GM12865 (cell line): ENCODE measurements at regions not wholly inside any gene's neighbourhood (a gene's known extent, or its start where the extent isn't known, plus 50 kb on each side); places are given as distances from the start of the nearest gene placed in this dataset.

Experiments used
- DNase-seq: peaks from one replicate; pipeline ENCODE4 v3.0.0; 2010; ENCODE audit warnings: low read depth
- H3K4me3 ChIP-seq: 2 replicates; pipeline ENCODE4 v1.5.1; 2011; ENCODE audit warnings: mild to moderate bottlenecking, low read depth, low read length, control low read depth
- CTCF ChIP-seq: IDR thresholded peaks from 2 replicates; pipeline ENCODE4 v1.5.1; 2011; ENCODE audit warnings: low read length, control low read depth, low read depth, inconsistent platforms; ENCODE audit not compliant: insufficient read depth; ENCODE audit errors: missing control alignments

- TF ChIP-seq CTCF = no peak
- no peak for DNase-seq
- H3K4me3 ChIP-seq = no peak overlapping the region
Measured at GRCh38 chr10:10394933-10395658, 622.6 kb upstream of the CELF2 start.

GRCh38 chr10:10396601-10397000, 621.1 kb upstream of the CELF2 start:
- no peak for TF ChIP-seq CTCF
- DNase-seq = no peak

GRCh38 chr10:10397906-10398305, 619.8 kb upstream of the CELF2 start:
- no peak for TF ChIP-seq CTCF
- no peak overlapping the region for H3K4me3 ChIP-seq
- DNase-seq = no peak

More at GRCh38 chr10:10396601-10397000, 621.1 kb upstream of the CELF2 start:
- no peak overlapping the region for H3K4me3 ChIP-seq

GRCh38 chr10:10403762-10404161, 613.9 kb upstream of the CELF2 start:
- H3K4me3 ChIP-seq = no peak overlapping the region
- no peak for DNase-seq
- no peak for TF ChIP-seq CTCF

- no peak for DNase-seq
- TF ChIP-seq CTCF = no peak
- H3K4me3 ChIP-seq = no peak overlapping the region
Measured at GRCh38 chr10:10417671-10418070, 600.0 kb upstream of the CELF2 start.

- DNase-seq = peak; percentile 65
- H3K4me3 ChIP-seq = no peak overlapping the region
- no peak for TF ChIP-seq CTCF
Measured at GRCh38 chr10:10418387-10418786, 599.3 kb upstream of the CELF2 start.

- no peak for TF ChIP-seq CTCF
Measured at GRCh38 chr10:10421071-10421470, 596.6 kb upstream of the CELF2 start.

More at GRCh38 chr10:10421071-10421470, 596.6 kb upstream of the CELF2 start:
- DNase-seq = peak; percentile 10
- H3K4me3 ChIP-seq = no peak overlapping the region
